Esophagus muscularis mucosa (tissue), 4 donors: ENCODE measurements at regions not wholly inside any gene's neighbourhood (a gene's known extent, or its start where the extent isn't known, plus 50 kb on each side); places are given as distances from the start of the nearest gene placed in this dataset.
A peak's percentile ranks its signal among the peaks of the same experiment; 100 is the strongest.

Experiments
- DNase-seq: peaks from one replicate; pipeline ENCODE4 v3.0.0-alpha.2; 2017; ENCODE audit errors: extremely low spot score
- H3K27ac ChIP-seq, 4 donors: fragments of 200-600 bp; sonication (generic); replicated peaks in 1 of 4; 1 replicate in 3 of 4; 2 replicates in 1 of 4; pipeline ENCODE4 v1.5.1; 2016 to 2019; ENCODE audit warnings: mild to moderate bottlenecking in 1 of 4
- H3K27me3 ChIP-seq, 4 donors: fragments of 200-600 bp; sonication (generic); one replicate each; pipeline versions ENCODE4 v1.5.1 to v1.6.0; 2016 to 2019
- H3K36me3 ChIP-seq, 4 donors: fragments of 200-600 bp; sonication (generic); one replicate each; pipeline ENCODE4 v1.5.1; 2016 to 2019
- H3K4me1 ChIP-seq, 4 donors: fragments of 200-600 bp; sonication (generic); one replicate each; pipeline ENCODE4 v1.5.1; 2016 to 2019
- H3K4me3 ChIP-seq, 4 donors: fragments of 200-600 bp; sonication (generic); 1 replicate in 2 of 4; 2 replicates in 2 of 4; pipeline ENCODE4 v1.5.1; 2016 to 2019; ENCODE audit warnings: mild to moderate bottlenecking in 4 of 4, moderate library complexity in 1 of 4
- H3K9me3 ChIP-seq, 4 donors: fragments of 200-600 bp; sonication (generic); 1 replicate in 3 of 4; 2 replicates in 1 of 4; pipeline ENCODE4 v1.5.1; 2016 to 2019
- EP300 ChIP-seq: sonication (generic); formaldehyde crosslinking; IDR thresholded peaks from one replicate; pipeline ENCODE4 v1.6.1; 2017; ENCODE audit warnings: antibody characterized with exemption
- POLR2A ChIP-seq: fragments of 450-650 bp; IDR thresholded peaks from one replicate; pipeline ENCODE4 v1.6.1; 2017; ENCODE audit warnings: antibody characterized with exemption, moderate library complexity, mild to moderate bottlenecking, low read depth
- POLR2AphosphoS5 ChIP-seq, 2 donors: sonication (generic); formaldehyde crosslinking; IDR thresholded peaks; one replicate each; pipeline ENCODE4 v1.6.1; 2017; ENCODE audit warnings: antibody characterized with exemption in 2 of 2
- WGBS: methylation state at CpG from one replicate; pipeline ENCODE4 v1.1.5; 2018; 5-methylcytosine and 5-hydroxymethylcytosine counted together
- intact Hi-C: fragments of 100-400 bp; cut with DNase I; formaldehyde crosslinking; loops from one replicate; pipeline ENCODE4 v1.15.1; 2023
- TF ChIP-seq, protein P1 (sequence below), 3 experiments: fragments of 200-600 bp in 2 of 3; fragments of 450-650 bp in 1 of 3; sonication (generic) in 2 of 3; IDR thresholded peaks; one replicate each; pipeline ENCODE4 v1.5.1; 2017 to 2019; ENCODE audit warnings: antibody characterized with exemption in 3 of 3, mild to moderate bottlenecking in 2 of 3, moderate library complexity in 1 of 3

DNA sequence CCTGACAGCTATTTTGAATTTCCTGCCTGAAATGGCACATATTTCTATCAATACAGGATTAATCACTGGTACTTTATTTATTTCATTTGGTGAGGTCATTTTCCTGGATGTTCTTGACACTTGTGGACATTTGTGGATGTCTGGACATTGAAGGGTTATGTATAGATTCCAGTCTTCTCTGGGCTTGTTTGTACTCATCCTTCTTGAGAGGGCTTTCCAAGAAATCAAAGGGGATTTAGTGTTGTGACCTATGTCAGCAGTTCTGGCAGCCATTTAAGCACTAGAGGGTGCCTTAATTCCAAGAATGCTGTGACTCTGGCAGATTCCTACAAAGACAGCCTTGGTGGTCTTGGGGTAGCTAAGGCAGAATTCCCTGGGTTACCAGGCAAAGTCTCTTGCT is 259.7 kb downstream of the CSNK1G3 start:
- no peak for DNase-seq
- H3K4me3 ChIP-seq: no peak overlapping the region
- no peak for TF ChIP-seq EP300
- TF ChIP-seq, protein P1, sequence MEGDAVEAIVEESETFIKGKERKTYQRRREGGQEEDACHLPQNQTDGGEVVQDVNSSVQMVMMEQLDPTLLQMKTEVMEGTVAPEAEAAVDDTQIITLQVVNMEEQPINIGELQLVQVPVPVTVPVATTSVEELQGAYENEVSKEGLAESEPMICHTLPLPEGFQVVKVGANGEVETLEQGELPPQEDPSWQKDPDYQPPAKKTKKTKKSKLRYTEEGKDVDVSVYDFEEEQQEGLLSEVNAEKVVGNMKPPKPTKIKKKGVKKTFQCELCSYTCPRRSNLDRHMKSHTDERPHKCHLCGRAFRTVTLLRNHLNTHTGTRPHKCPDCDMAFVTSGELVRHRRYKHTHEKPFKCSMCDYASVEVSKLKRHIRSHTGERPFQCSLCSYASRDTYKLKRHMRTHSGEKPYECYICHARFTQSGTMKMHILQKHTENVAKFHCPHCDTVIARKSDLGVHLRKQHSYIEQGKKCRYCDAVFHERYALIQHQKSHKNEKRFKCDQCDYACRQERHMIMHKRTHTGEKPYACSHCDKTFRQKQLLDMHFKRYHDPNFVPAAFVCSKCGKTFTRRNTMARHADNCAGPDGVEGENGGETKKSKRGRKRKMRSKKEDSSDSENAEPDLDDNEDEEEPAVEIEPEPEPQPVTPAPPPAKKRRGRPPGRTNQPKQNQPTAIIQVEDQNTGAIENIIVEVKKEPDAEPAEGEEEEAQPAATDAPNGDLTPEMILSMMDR (IDR thresholded peaks at IDR 0.05): no peak
- TF ChIP-seq POLR2A: no peak
- no peak for TF ChIP-seq POLR2AphosphoS5 (IDR thresholded peaks at IDR 0.05)
- intact Hi-C loops: no loop called here
- H3K9me3 ChIP-seq: peaks cover 0 to 34% (median 3%) of the 10 kb centered on the region in 4 donors
- H3K27me3 ChIP-seq: no peaks in the 10 kb centered on the region
- no peaks in the 10 kb centered on the region for H3K36me3 ChIP-seq
- no peak overlapping the region for H3K27ac ChIP-seq
- H3K4me1 ChIP-seq: no peaks in the 10 kb centered on the region

DNA sequence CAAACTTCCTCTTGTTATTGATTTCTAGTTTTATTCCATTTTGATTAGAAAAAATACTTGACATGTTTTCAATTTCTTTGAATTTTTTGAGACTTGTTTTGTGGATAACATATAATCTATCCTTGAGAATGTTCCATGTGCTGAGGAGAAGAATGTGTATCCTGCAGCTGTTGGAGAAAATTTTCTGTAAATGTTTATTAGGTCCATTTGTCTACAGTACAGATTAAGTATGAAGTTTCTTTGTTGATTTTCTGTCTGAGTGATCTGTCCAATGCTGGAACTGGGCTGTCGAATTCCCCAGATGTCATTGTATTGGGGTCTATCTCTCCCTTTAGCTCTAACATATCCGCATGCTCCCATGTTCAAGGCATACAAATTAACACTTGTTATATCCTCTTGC is 251.2 kb downstream of the CSNK1G3 start:
- DNase-seq: no peak
- no peaks in the 10 kb centered on the region for H3K4me1 ChIP-seq
- H3K27me3 ChIP-seq: no peaks in the 10 kb centered on the region
- no peak overlapping the region for H3K4me3 ChIP-seq
- H3K9me3 ChIP-seq: no peaks in the 10 kb centered on the region
- intact Hi-C loops: no loop called here
- no peak for TF ChIP-seq POLR2AphosphoS5 (IDR thresholded peaks at IDR 0.05)
- TF ChIP-seq POLR2A: no peak
- no peak for TF ChIP-seq EP300
- TF ChIP-seq, protein P1 (IDR thresholded peaks at IDR 0.05): no peak
- no peaks in the 10 kb centered on the region for H3K36me3 ChIP-seq
- 74% methylated on average over 2 of the region's 2 CpGs for WGBS
- no peak overlapping the region for H3K27ac ChIP-seq

DNA sequence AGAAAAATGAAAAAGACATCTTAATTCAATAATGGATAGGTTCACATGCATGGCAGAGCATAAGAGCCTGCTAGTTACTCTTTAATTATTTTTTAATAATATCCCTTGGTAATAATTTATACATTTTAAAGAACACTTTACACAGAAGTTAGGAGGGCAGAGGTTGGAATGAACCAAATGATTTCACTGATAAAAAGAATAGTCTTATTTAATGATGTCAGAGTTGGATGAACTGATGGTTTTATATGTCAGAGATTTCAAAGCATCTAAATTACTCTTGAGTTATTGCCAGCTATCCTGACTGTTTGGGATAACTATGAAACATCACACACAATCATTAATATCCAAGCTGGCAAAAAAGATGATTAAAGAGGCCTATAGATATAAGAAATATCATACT is 244.8 kb downstream of the CSNK1G3 start:
- TF ChIP-seq, protein P1 (IDR thresholded peaks at IDR 0.05): no peak
- no peak for TF ChIP-seq POLR2AphosphoS5 (IDR thresholded peaks at IDR 0.05)
- TF ChIP-seq POLR2A: no peak
- TF ChIP-seq EP300: no peak
- no peak for DNase-seq
- Histone ChIP-seq H3K27me3 (no peaks in the 10 kb centered on the region), H3K36me3 (no peaks in the 10 kb centered on the region), H3K27ac (no peak overlapping the region), H3K9me3 (no peaks in the 10 kb centered on the region), H3K4me1 (peaks cover 17 to 39% (median 35%) of the 10 kb centered on the region in 4 donors), H3K4me3 (no peak overlapping the region)
- intact Hi-C loops: no loop called here

DNA sequence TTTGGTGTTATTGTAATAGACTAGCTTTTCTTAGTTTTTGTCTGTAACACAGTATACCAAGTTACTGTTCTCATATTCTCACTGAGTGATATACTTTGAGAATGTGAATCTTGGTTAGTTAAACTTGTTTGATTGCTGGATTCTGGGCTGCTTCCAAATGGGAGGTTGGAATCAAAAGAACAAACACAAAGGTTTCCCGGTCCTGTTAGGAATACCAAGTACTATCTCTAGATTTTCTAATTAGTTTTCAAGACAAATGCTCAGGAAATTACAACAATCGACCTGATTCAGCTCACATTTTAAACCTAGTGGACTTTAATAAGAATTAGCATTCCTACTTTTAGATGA is 244.3 kb downstream of the CSNK1G3 start:
- no peak for DNase-seq
- Histone ChIP-seq H3K4me1 (peaks cover 17 to 39% (median 35%) of the 10 kb centered on the region in 4 donors), H3K4me3 (no peak overlapping the region), H3K27me3 (no peaks in the 10 kb centered on the region), H3K36me3 (no peaks in the 10 kb centered on the region), H3K27ac (peak overlapping the region in 3 of 4 donors; percentile 10 to 61 (median 29)), H3K9me3 (no peaks in the 10 kb centered on the region)
- intact Hi-C loops: no loop called here
- 19% methylated on average over 2 of the region's 2 CpGs for whole genome bisulfite sequencing
- TF ChIP-seq POLR2AphosphoS5 (IDR thresholded peaks at IDR 0.05) (no peak), EP300 (no peak), POLR2A (no peak)
- TF ChIP-seq, protein P1 (IDR thresholded peaks at IDR 0.05): no peak

DNA sequence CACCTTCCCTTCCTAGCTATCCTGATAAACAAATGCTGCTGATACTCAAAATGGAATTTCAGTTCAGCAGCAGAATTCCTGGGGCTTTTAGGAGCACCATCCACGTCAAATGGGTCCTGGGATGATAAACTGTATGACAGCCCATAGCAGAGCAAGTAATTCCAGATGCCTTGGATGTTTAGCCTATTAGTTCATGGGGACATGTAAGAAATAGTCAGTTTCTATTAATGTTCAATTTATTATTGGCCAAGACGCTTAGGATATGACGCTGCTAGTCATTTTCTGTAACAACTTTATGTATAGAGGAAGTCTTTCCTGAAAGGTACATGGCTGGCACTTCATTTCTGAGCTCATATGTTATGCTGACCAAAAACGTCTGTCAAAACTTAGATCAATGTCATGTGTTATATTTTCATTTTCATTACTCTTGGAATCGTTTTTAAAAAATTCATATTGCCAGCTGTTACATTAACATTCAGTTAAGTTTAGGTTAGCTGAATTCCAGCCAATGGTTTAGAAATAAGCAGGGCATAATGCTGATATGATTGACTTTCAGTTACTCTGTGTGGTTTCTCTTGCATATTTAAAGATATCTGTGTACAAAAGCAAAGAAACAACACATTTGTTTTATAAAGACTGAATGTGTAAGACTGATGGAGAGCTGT is 243.8 kb downstream of the CSNK1G3 start:
- Histone ChIP-seq H3K27me3 (no peaks in the 10 kb centered on the region), H3K4me1 (peaks cover 17 to 39% (median 35%) of the 10 kb centered on the region in 4 donors), H3K27ac (peak overlapping the region in 3 of 4 donors; percentile 10 to 61 (median 29)), H3K36me3 (no peaks in the 10 kb centered on the region), H3K9me3 (no peaks in the 10 kb centered on the region), H3K4me3 (no peak overlapping the region)
- TF ChIP-seq, protein P1 (IDR thresholded peaks at IDR 0.05): no peak
- no peak for TF ChIP-seq POLR2A
- no peak for TF ChIP-seq EP300
- no peak for TF ChIP-seq POLR2AphosphoS5 (IDR thresholded peaks at IDR 0.05)
- intact Hi-C loops: no loop called here
- 23% methylated on average over 5 of the region's 5 CpGs for WGBS
- DNase-seq: no peak
